K562 (cell line): ENCODE measurements at regions not wholly inside any gene's neighbourhood (a gene's known extent, or its start where the extent isn't known, plus 50 kb on each side); places are given as distances from the start of the nearest gene placed in this dataset.

ENCODE experiments used
- ATAC-seq: fragments of 200-7000 bp; cut with Tn5 transposase; 3 replicates; pipeline ENCODE4 v1.9.1; 2020; ENCODE audit warnings: moderate library complexity
- BruUV-seq: library from RNA; stranded (reverse); fragments of 400-500 nt; replicated peaks from 2 replicates; lab custom pipeline; 2021; lab: Mats Ljungman, UMichigan
- CTCF ChIA-PET: fragments of 300-600 bp; formaldehyde crosslinking; extraction: SDS; loops from one replicate; lab custom pipeline; 2021; ENCODE audit warnings: low intra/inter-chr PET ratio; lab: Yijun Ruan, JAX
- POLR2A ChIA-PET: fragments of 300-600, 350-650 bp; sonication (Branson Sonifier 250); formaldehyde crosslinking; extraction: SDS; loops from one replicate; lab custom pipeline; 2021; ENCODE audit warnings: antibody characterized with exemption, inconsistent platforms; lab: Yijun Ruan, JAX
- DNase-seq, 4 experiments: peaks; one replicate each; pipeline versions ENCODE4 v3.0.0 to v3.0.0-alpha.2; 2011 to 2018; ENCODE audit warnings: low spot score in 3 of 4, mixed read lengths in 3 of 4; ENCODE audit errors: extremely low read depth in 1 of 4
- FAIRE-seq: peaks from 2 replicates; lab custom pipeline; 2011; peaks lifted over from hg19 to GRCh38; lab: Jason Lieb, UNC
- H2AFZ ChIP-seq: 2 replicates; pipeline ENCODE4 v1.6.0; 2011; ENCODE audit warnings: low read depth, low read length, control low read depth, inconsistent platforms
- H3K27ac ChIP-seq: fragments of 200-600 bp; 3 replicates; pipeline ENCODE4 v1.8.0; 2011; ENCODE audit warnings: low read depth, mild to moderate bottlenecking, control low read depth, inconsistent platforms, low read length, moderate library complexity, mixed read lengths; ENCODE audit errors: extremely low read depth
- H3K27me3 ChIP-seq, 2 experiments: fragments of 300-600 bp in 1 of 2; 2 replicates in 1 of 2; 3 replicates in 1 of 2; pipeline versions ENCODE4 v1.6.0 to v1.8.0; 2011; ENCODE audit warnings: inconsistent platforms in 2 of 2, low read length in 2 of 2, mild to moderate bottlenecking in 1 of 2, mixed read lengths in 1 of 2, moderate library complexity in 1 of 2; ENCODE audit not compliant: control insufficient read depth in 2 of 2, insufficient read depth in 2 of 2
- H3K36me3 ChIP-seq: fragments of 300-600 bp; 3 replicates; pipeline ENCODE4 v1.8.0; 2011; ENCODE audit warnings: mild to moderate bottlenecking, low read length, inconsistent platforms; ENCODE audit not compliant: control insufficient read depth, insufficient read depth
- H3K4me1 ChIP-seq, 2 experiments: fragments of 200-600 bp in 1 of 2; replicated peaks in 1 of 2; 2 replicates in 1 of 2; 3 replicates in 1 of 2; pipeline versions ENCODE4 v1.5.1 to v1.8.0; 2011; ENCODE audit warnings: inconsistent platforms in 2 of 2, low read length in 2 of 2, mild to moderate bottlenecking in 1 of 2, mixed read lengths in 1 of 2, moderate library complexity in 1 of 2; ENCODE audit not compliant: control insufficient read depth in 2 of 2, insufficient read depth in 2 of 2
- H3K4me2 ChIP-seq: 2 replicates; pipeline ENCODE4 v1.6.1; 2011; ENCODE audit warnings: low read length, control low read depth, inconsistent platforms, mixed read lengths; ENCODE audit not compliant: insufficient read depth
- H3K4me3 ChIP-seq: fragments of 200-600 bp; sonication (generic), shearing (Covaris generic); 2 replicates; pipeline ENCODE4 v1.5.1; 2016; ENCODE audit warnings: control low read depth, inconsistent platforms
- H3K79me2 ChIP-seq: fragments of 200-600 bp; 3 replicates; pipeline ENCODE4 v1.8.0; 2011; ENCODE audit warnings: low read length, inconsistent platforms; ENCODE audit not compliant: control insufficient read depth, insufficient read depth
- H3K9ac ChIP-seq, 2 experiments: 2 replicates each; pipeline versions ENCODE4 v1.6.0 to v1.6.1; 2011; ENCODE audit warnings: low read depth in 2 of 2, low read length in 2 of 2, control low read depth in 1 of 2, inconsistent platforms in 1 of 2, mild to moderate bottlenecking in 1 of 2, mixed read lengths in 1 of 2; ENCODE audit not compliant: insufficient read depth in 1 of 2
- H3K9me1 ChIP-seq: one replicate; pipeline ENCODE4 v1.6.0; 2011; ENCODE audit warnings: inconsistent platforms, mild to moderate bottlenecking, low read length, moderate library complexity; ENCODE audit not compliant: control insufficient read depth, insufficient read depth
- H3K9me3 ChIP-seq: replicated peaks from 2 replicates; pipeline ENCODE4 v1.5.1; 2011; ENCODE audit warnings: low read depth, low read length, inconsistent platforms; ENCODE audit not compliant: control insufficient read depth, insufficient read depth
- H4K20me1 ChIP-seq: replicated peaks from 2 replicates; pipeline ENCODE4 v1.6.1; 2011; ENCODE audit warnings: low read length, inconsistent platforms, mixed read lengths; ENCODE audit not compliant: control insufficient read depth, insufficient read depth
- ATF6 ChIP-seq: sonication (generic); formaldehyde crosslinking; IDR thresholded peaks from 2 replicates; pipeline ENCODE4 v1.4.0; 2020; ENCODE audit warnings: mild to moderate bottlenecking, missing genetic modification reagents
- E2F5 ChIP-seq: sonication (generic); formaldehyde crosslinking; IDR thresholded peaks from 2 replicates; pipeline ENCODE4 v1.8.0; 2022; ENCODE audit warnings: mild to moderate bottlenecking, missing genetic modification reagents
- MEF2A ChIP-seq: IDR thresholded peaks from 2 replicates; pipeline ENCODE4 v1.6.1; 2011; ENCODE audit warnings: low read depth, mild to moderate bottlenecking, low read length, moderate library complexity; ENCODE audit not compliant: control insufficient read depth
- POLR2AphosphoS2 ChIP-seq: IDR thresholded peaks from 2 replicates; pipeline ENCODE4 v1.6.1; 2012; ENCODE audit warnings: low read length, improper control_type of control experiment
- SRSF9 ChIP-seq: fragments of 200-400 bp; formaldehyde crosslinking; IDR thresholded peaks from 2 replicates; pipeline ENCODE4 v1.6.1; 2017; ENCODE audit warnings: low read depth, low read length, borderline replicate concordance
- UBTF ChIP-seq, 2 experiments: IDR thresholded peaks; 2 replicates each; pipeline ENCODE4 v1.6.1; 2012; ENCODE audit warnings: improper control_type of control experiment in 2 of 2, low read depth in 2 of 2, low read length in 2 of 2, borderline replicate concordance in 1 of 2
- XRCC5 ChIP-seq: fragments of 200-400 bp; formaldehyde crosslinking; IDR thresholded peaks from 2 replicates; pipeline ENCODE4 v1.6.1; 2017; ENCODE audit warnings: low read depth, mild to moderate bottlenecking, low read length
- ZNF175 ChIP-seq: fragments of 200-800 bp; sonication (Bioruptor generic); IDR thresholded peaks from 2 replicates; pipeline ENCODE4 v1.6.1; 2016; ENCODE audit warnings: low read depth, mild to moderate bottlenecking, missing genetic modification characterization, missing compliant biosample characterization
- ZNF347 ChIP-seq: fragments of 450-650 bp; formaldehyde crosslinking; IDR thresholded peaks from 2 replicates; pipeline ENCODE4 v1.4.0; 2020; ENCODE audit warnings: low read depth, mild to moderate bottlenecking, moderate library complexity
- ZNF75A ChIP-seq: fragments of 450-650 bp; formaldehyde crosslinking; IDR thresholded peaks from 2 replicates; pipeline ENCODE4 v1.4.0; 2020; ENCODE audit warnings: mild to moderate bottlenecking
- WGBS: fragments of 100-300 bp; shearing (Covaris generic); methylation state at CpG from one replicate; pipeline ENCODE4 v1.1.6; 2016; ENCODE audit warnings: low coverage, mixed read lengths; ENCODE audit not compliant: insufficient coverage; ENCODE audit errors: missing lambda C conversion rate; 5-methylcytosine and 5-hydroxymethylcytosine counted together
- in situ Hi-C: fragments of 300-500 bp; cut with MboI; formaldehyde crosslinking; loops from 4 replicates; pipeline ENCODE4 v1.15.0; 2018; ENCODE audit warnings: inconsistent platforms, mixed read lengths
- intact Hi-C: fragments of 100-400 bp; cut with micrococcal nuclease; formaldehyde crosslinking; loops from 2 replicates; pipeline ENCODE4 v1.14.2; 2022
- TF ChIP-seq, protein P1 (sequence below): sonication (generic); formaldehyde crosslinking; IDR thresholded peaks from 2 replicates; pipeline ENCODE4 v1.8.0; 2023; ENCODE audit warnings: mild to moderate bottlenecking, missing genetic modification reagents
- TF ChIP-seq, protein P2 (sequence below): fragments of 250-450 bp; sonication (Bioruptor Pico); IDR thresholded peaks from 2 replicates; pipeline ENCODE4 v1.8.0; 2022; ENCODE audit warnings: inconsistent platforms, mild to moderate bottlenecking, moderate library complexity, borderline replicate concordance

DNA sequence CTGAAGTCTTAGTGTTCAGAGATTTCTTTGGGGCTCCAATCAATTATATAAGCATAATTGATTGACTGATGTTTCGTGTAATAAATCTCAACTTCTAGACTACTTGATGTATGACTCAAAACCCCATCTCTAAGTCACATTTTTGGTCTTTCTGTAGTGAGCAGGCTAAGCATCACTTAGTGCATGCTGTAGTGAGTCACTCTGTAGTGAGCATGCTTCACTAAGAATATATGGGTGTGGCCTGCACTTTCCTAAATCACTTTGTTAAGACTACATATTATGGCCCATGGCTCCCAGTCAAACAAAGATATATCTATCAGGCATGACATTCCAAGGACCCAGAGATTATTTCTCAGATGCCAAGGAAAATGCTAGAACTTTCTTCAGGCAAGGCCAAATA is 909.4 kb upstream of the LRFN5 start:
- H3K27ac ChIP-seq: no peak overlapping the region
- TF ChIP-seq MEF2A (no peak), XRCC5 (no peak), ATF6 (CRISPR knock-in tag) (no peak), POLR2AphosphoS2 (no peak), SRSF9 (no peak), ZNF175 (CRISPR knock-in tag) (no peak), UBTF (IDR thresholded peaks at IDR 0.05; ENCODE audit: borderline replicate concordance in 1 of 2, low read depth in 2 of 2, low read length in 2 of 2) (no peak), ZNF75A (CRISPR knock-in tag) (no peak), E2F5 (CRISPR knock-in tag) (no peak), ZNF347 (CRISPR knock-in tag) (no peak)
- TF ChIP-seq, protein P1, sequence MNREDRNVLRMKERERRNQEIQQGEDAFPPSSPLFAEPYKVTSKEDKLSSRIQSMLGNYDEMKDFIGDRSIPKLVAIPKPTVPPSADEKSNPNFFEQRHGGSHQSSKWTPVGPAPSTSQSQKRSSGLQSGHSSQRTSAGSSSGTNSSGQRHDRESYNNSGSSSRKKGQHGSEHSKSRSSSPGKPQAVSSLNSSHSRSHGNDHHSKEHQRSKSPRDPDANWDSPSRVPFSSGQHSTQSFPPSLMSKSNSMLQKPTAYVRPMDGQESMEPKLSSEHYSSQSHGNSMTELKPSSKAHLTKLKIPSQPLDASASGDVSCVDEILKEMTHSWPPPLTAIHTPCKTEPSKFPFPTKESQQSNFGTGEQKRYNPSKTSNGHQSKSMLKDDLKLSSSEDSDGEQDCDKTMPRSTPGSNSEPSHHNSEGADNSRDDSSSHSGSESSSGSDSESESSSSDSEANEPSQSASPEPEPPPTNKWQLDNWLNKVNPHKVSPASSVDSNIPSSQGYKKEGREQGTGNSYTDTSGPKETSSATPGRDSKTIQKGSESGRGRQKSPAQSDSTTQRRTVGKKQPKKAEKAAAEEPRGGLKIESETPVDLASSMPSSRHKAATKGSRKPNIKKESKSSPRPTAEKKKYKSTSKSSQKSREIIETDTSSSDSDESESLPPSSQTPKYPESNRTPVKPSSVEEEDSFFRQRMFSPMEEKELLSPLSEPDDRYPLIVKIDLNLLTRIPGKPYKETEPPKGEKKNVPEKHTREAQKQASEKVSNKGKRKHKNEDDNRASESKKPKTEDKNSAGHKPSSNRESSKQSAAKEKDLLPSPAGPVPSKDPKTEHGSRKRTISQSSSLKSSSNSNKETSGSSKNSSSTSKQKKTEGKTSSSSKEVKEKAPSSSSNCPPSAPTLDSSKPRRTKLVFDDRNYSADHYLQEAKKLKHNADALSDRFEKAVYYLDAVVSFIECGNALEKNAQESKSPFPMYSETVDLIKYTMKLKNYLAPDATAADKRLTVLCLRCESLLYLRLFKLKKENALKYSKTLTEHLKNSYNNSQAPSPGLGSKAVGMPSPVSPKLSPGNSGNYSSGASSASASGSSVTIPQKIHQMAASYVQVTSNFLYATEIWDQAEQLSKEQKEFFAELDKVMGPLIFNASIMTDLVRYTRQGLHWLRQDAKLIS: no peak
- TF ChIP-seq, protein P2, sequence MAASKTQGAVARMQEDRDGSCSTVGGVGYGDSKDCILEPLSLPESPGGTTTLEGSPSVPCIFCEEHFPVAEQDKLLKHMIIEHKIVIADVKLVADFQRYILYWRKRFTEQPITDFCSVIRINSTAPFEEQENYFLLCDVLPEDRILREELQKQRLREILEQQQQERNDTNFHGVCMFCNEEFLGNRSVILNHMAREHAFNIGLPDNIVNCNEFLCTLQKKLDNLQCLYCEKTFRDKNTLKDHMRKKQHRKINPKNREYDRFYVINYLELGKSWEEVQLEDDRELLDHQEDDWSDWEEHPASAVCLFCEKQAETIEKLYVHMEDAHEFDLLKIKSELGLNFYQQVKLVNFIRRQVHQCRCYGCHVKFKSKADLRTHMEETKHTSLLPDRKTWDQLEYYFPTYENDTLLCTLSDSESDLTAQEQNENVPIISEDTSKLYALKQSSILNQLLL (CRISPR knock-in tag): no peak

More for the DNA sequence above, 909.4 kb upstream of the LRFN5 start:
- Histone ChIP-seq H3K9ac (no peak overlapping the region), H3K27me3 (no peaks in the 10 kb centered on the region), H3K4me1 (no peaks in the 10 kb centered on the region), H3K4me2 (no peak overlapping the region), H4K20me1 (no peaks in the 10 kb centered on the region), H3K79me2 (no peaks in the 10 kb centered on the region), H2AFZ (no peak overlapping the region), H3K36me3 (no peaks in the 10 kb centered on the region), H3K4me3 (no peak overlapping the region), H3K9me3 (no peaks in the 10 kb centered on the region), H3K9me1 (no peaks in the 10 kb centered on the region)
- no TSS peak for BruUV-seq
- ChIA-PET POLR2A (no interaction called here), CTCF (no interaction called here)
- in situ Hi-C loops (no loop called here), intact Hi-C loops (no loop called here)
- 0% methylated on average over 1 of the region's 1 CpG for WGBS
- ATAC-seq (no peak), DNase-seq (no peak), FAIRE-seq (no peak)
